AG20443 (cell line): ENCODE measurements at regions not wholly inside any gene's neighbourhood (a gene's known extent, or its start where the extent isn't known, plus 50 kb on each side); places are given as distances from the start of the nearest gene placed in this dataset.
"Not testable (repeated sequence)": the region's sequence is repeated elsewhere in the genome, so short reads cannot be mapped to it uniquely, and the experiment has no call there.

Experiments
- DNase-seq: peaks from one replicate; pipeline ENCODE4 v3.0.0; 2012; ENCODE audit warnings: low spot score, mixed read lengths

DNA sequence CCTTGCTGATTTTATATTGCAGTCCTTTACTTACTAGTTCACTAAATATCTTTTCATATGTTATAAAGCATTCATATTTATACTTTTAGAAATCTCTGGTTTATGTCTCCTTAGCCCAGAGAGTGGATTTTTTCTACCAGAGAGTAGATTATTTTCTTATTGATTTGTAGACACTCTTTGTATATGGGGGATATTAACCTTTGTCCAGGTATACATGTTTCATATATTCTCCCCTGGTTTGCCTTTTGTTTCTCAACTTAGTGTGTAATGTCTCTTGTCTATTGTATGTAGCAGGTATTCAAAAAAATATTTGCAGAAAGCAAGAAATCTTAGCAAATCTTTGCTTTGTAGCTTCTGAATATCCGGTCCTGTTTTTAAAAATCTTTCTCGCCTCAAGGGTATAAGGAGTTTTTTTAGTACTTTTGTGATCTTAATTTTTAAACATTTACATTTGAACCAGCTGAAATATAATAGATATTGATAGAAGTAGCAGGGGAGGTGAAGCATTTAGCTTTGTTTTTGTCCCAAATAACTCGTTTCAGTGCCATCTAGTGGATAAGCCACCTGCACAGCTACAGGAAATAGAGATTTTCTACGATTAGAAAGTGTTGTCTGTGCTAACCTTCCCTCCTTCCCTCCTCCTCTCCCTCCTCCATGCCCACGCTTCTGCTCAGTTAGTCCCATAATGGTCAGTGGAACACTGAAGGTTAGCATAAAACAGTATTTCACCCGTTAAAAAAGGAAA, 97.0 kb downstream of the PHETA1 start:
- DNase-seq = no peak

DNA sequence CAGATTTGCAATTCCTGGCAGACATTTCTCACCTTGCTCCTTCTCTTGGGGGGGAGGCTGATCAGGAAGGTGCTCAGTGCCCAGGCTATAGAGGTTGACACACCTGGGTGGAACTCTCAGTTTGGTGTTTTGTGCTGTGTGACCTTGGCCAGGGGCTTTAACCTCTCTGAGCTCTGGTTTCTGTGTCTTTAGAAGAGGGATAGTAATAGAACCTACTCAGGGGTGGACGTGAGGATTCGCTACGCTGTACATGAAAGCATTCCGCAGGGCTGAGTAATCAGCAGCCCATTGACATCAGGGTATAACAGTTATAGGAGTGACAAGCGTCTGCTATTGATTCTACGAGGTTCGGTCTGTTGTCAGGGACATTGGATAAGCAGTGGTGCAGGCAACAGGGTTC, 98.1 kb downstream of the PHETA1 start:
- DNase-seq = no peak

DNA sequence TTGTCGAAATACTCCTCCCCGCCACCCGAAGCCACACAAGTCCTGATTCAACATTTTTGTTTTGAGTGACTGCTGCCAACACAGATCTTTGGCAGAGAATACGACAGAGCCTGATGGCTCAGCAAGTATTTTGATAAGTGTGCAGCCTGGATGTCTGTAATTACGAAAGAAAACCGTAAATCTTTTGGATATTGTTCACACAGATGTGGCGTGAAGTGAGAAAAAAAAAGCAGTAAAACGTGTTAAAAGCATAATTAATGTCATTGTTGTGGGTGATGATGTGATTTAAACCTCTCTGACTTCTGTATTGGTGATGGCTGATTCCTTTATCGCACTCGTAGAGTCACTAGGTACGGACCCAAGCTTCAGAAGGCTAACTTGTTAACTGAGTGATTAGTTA, 98.7 kb downstream of the PHETA1 start:
- no peak for DNase-seq

DNA sequence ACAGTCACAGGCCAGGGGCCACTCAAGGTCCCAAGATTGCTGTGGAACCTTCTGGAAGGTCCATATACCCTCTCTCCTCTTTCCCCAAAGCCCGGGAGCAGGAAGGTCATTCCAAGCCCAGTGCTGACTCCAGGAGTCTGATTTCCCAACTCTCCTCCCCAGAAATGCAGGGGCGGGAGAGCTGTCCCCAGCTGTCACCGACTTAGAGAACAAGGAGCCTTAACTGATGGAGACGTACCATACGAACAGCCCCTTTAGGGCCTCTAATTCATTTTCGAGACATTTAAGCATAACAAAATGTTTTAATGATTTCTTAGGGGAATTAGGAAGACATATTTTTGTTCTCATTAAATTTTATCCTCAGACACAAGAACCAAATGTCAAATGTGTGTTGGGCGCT, 99.2 kb downstream of the PHETA1 start:
- no peak for DNase-seq

DNA sequence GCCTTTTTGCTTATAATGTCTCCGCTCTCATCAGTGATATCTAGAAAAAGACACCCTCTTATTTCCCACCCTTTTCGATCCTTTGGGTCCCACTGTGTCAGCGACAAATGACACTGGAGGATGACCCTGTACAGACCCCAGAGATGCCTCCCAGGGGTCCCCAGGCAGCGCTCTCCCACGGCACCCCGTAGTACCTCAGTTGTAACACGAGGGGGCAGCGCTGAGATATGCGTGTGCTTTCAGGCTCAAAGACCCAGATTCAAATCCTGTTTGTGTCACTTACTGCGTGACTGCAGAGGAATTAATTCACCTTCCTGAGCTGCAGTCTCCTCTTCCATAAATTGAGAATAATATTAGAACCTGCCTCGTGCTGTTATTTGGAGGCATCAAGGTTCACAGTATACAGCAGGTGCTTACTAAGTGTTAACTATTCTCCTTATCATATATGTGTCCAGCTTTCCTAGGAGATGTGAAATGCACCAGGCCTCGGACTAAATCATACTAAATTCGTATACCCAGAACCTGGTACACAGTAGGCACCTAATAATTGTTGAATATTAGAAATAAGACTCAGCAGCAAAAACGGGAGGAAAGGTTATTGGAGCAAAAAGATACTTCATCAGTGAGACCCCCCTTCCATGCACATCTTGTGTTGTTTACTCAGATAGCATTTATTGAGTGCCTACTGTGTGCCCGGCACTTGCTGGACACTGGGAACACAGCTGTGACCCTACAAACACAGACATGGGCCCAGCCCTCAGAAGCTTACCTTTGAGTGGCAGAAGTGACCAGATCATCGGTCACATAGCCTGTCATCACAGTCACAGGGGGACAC, 99.9 kb downstream of the PHETA1 start:
- no peak for DNase-seq

DNA sequence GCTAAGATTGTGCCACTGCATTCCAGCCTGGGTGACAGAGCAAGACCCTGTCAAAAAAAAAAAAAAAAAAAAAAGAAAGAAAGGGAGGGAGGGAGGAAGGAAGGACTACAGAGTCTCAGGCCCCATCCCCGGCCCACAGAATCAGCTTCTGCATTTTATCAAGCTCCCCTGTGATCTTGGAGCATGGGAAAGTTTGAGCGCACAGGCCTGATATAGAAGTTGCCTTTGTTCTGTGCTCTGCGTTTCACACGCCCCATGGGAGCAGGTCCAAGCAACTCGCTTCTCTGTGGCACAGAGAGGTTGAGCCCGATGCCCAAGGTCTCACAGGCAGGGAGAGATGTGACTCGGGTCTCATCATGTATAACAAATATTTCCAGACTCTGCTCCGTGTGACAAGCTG, 101.8 kb downstream of the PHETA1 start:
- DNase-seq = no peak

DNA sequence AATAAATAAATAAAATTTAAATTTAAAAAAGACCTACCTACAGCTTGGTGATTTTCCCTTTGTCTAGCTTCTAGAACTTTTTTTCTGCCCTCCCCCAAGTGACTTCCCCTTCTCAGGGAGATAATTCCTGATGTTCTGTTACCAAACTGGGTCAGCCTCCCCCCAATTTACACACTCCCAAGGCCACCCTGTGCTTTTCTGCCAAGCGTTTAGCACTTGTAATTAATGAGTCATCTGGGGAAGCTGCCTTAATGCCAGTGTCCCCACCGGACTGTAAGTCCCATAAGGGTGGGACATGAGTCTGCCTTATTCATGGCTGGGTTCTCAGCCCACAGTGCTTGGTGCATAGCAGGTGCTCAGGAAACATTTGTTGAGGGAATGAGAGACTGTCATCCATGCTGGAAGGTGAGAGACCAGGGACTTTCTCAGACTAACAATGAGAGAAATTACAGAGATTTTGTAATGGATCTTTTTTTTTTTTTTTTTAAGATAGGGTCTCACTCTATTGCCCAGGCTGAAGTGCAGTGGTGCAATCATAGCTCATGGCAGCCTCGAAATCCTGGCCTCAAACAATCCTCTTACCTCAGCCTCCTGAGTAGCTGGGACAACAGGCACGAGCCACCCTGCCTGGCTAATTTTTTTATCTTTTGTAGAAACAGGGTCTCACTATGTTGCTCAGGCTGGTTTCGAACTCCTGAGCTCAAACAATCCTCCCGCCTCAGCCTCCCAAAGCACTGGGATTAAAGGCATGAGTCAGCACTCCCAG, 106.8 kb downstream of the PHETA1 start:
- DNase-seq = no peak

DNA sequence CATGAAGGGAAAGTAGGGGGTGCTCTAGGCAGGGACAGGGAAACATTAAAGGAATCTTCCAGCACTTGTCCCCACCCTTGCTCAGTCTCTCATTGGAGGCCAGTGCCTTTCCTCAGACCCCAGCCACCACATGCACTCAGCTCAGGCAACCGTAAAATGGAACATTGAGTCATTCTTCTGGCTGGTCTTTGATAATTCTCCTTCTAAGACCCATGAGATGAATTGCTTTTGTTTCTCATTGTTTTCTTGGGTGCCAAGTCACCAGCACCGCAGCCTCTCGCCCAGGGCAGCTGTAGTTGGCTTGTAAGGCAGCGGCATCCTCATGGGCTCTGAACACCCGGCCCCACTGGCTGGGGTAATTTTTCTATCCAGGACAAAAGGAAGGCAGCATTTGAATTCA, 108.2 kb downstream of the PHETA1 start:
- no peak for DNase-seq

DNA sequence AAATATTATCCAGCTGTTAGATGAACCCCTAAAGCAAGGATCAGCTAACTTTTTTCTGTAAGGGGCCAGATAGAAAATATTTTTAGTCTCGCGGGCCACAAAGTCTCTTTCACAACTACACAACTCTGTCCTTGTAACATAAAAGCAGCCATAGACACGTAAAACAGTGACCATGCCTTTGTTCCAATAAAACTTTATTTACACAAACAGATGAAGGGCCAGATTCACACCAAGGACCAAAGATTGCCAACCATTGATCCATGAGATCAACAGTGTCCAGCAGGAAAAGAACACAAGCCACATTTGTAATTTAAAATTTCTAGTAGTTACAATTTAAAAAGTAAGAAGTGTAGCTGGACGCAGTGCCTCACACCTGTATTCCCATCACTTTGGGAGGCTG, 109.7 kb downstream of the PHETA1 start:
- no peak for DNase-seq

DNA sequence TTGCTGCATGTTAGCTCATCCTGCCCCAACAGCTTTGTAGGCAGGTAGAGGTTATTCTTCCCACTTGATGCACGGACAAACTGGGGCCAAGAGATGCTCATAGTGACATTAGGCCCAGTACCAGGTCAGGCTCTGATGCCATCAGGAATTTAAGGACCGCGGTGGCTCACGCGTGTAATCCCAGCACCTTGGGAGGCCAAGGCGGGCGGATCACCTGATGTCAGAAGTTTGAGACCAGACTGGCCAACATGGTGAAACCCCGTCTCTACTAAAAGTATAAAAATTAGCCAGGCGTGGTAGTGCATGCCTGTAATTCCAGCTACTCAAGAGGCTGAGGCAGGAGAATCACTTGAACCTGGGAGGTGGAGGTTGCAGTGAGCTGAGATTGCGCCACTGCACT, 110.8 kb downstream of the PHETA1 start:
- not testable (repeated sequence) for DNase-seq

DNA sequence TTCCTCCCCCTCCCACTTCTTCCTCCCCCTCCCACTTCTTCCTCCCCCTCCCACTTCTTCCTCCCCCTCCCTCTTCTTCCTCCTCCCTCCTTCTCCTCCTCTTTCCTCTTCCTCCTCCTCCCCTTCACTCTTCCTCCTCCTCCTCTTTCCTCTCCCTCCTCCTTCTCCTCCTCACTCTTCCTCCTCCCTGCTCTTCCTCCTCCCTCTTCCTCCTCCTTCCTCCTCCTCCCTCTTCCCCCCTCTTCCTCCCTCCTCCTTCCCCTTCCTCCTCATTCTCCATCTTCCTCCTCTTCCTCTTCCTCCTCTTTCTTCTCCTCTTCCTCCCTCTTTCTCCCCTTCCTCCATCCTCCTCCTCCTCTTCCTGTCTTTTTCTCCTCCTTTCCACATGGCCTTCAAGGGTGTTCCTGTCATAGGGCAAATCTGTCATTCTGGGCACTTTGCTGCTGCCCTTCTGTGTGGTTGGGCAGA, 111.4 kb downstream of the PHETA1 start:
- no peak for DNase-seq

DNA sequence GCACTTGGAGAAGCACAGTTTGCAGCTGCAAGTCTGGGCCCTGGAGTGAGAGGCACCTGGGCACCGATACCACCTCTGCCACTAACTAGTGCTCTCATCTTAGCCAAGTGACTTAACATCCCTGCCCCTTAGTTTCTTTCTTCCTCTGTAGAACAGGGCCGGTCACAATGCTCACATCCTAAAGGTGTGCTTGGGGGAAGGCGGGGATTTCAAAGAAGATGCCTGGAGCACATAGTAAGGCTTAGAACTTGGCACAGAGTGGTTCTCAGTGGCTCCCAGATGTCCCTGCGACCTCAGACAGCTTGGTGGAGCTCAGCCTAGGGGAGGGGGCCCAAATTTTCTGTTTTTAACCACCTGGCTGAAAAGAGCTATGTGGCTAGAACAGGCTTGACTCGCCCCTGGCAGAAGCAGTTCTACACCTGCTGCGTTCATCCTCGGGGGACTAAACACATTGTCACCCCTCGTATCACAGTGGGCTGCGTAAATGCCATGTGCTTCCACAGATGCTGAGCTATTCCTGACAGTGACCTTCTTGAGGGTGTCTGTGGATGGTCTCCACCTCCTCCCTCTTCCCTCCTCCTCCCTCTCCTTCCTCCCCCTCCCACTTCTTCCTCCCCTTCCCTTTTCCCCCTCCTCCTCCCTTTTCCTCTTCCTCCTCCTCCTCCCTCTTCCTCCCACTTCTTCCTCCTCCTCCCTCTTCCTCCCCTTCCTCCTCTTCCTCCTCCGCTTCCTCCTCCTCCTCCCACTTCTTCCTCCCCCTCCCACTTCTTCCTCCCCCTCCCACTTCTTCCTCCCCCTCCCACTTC, 112.1 kb downstream of the PHETA1 start:
- no peak for DNase-seq

DNA sequence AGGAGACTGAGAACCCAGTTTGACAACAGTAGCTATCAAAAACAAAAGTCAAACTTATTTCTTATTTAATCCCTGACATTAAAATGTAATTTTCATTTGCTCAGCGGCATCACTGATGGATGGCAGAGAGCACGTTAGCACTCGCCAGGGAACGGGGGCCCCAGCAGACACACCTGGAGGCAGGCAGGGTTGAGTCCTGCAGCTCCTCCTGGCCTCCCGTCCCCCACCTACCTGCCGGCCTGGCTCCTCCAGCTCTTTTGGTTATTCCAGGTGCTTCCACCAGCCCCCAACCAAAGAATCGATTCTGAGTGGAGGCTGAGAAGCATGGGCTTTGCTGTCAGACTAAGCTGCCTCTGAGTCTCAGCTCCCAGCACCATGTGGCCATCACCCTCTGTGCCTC, 113.6 kb downstream of the PHETA1 start:
- DNase-seq = no peak

DNA sequence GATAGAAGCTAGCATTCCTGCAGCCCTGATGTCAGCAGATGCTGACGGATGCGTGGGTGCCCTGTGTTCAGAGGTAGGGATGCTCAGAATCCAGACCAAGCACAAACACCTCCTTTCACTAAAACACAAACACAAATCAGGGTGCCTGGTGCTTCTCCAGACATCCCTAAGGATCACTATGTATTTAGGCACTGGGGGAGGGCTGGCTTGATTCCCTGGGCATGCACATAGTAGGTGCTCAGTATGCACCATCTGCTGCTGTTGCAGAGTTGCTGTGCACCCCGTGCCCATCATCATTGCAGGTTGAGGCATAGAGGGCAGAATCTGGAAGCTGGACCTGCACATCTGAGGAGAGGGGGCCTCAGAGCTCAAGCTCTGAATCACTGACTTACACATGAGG, 114.8 kb downstream of the PHETA1 start:
- no peak for DNase-seq

DNA sequence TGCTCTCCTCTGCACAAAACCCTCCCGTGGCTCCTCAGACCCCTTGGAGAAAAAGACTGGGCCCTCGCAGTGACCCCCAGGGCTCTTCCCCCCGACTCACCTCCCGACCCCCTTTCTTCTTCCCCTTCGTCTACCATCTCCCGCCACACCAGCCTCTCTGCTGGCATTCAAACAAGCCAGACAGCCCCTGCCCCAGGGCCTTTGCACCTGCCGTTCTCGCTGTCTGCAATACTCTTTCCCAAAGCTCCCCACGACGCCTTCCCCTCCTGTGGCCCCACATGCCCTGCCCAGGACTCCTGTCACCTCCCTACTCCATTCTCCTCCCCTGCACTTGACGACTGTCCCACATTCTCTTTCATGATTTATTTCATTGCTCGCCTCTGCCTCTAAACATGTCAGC, 115.7 kb downstream of the PHETA1 start:
- no peak for DNase-seq

DNA sequence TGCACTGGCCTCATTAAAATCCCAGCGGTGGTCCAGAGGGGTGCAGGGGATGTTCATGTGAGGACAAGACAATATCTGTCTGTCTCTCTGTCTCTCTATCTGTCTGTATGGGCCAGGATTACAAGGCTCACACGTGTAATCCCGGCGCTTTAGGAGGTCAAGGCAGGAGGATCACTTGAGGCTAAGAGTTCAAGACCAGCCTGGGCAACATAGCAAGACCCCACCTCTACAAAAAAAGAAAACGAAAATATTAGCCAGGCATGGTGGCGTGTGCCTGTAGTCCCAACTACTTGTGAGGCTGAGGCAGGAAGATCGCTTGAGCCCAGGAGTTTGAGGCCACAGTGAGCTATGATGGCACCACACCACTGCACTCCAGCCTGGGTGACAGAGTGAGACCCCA, 117.1 kb downstream of the PHETA1 start:
- no peak for DNase-seq

DNA sequence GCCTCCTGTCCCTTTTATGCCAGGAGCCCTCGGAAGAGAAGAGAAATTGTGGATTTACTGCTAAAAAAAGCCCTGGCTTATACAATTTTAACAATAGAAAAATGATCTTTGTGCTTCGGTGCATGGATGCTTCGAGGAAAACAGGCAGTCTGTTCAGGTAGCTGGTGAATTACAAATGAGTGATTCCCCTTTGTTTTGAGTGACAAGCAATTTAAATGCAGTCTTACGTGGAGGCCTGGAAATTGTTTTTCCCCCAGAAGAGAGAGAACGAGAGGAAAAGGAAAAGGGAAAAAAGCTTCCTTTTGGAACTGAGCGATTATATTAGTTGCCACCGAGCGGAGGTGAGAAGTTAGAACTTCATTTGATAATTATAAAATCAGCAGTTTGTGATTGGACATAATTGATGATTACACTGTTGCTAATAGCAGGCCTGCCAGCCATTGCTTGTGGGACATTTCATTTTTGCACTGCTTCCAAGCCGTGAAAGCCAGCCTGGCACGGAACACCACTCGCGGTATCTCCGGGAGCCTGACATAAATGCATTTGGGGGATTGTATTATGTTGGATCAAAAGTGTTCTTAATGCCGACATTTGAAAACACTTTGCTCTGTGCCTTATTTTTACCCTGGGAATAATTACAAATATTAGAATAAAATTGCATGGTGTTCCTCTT, 117.7 kb downstream of the PHETA1 start:
- DNase-seq = no peak

DNA sequence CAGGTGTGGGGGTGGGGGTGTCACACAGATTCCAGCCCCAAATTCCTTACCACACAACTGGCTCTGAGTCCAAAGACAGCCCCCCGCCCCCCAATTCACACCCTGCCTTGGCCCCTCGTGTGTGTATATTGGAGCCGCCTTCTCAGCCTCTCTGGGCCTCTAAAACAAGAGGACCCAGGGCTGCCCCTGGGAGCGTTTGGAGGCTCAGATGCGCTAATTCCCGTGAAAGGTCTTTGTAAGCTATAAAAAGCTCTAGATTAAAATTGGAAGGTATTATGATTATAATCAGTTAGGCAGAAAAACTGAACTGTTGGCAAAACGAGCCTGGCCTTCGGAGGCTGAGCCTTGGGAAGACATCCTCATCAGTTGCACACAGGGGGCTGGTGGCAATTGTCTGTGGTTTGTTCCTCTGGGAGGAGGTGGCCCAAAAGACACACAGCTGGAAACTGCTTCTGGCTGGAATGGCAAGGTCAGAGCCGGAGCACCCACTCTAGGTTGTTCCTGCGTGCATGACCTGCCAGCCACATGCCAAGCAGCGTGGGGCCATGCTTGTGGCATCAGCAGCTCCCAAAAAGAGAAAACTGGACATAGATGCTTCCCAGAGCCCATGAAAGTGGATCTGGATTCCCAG, 118.5 kb downstream of the PHETA1 start:
- no peak for DNase-seq

DNA sequence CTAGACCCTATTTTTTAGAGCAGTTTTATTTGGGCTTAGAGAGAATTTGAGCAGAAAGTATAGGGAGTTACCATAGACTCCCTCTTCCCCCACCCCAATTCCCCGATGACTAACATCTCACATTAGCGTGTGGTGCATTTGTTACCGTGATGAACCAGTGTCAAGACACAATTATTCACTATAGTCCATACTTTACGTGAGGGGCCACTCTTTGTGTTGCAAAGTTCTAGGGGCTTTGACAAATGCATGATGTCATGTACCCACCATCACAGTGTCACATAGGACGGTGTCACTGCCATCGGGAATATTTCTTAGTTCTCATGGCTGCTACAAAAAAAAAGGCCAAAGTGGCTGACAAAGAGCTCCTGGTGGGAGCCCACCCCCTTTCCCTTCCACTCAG, 119.1 kb downstream of the PHETA1 start:
- no peak for DNase-seq

DNA sequence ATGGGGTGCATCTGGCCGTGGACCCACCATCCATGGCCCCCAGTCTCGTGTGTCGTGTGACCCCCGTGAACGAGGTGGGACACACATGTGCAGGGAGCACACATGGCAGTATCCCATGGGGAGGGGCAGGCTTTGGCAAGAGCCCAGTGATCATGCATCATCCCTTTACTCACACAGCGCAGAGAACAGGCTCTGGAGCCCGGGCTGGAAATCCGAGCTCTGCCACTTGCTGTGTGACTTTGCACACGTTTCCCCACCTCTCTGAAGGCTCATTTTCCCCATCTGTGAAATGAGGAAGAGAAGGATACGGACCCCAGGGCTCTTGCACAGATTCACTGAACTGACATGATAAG, 119.9 kb downstream of the PHETA1 start:
- DNase-seq = no peak
